ENCODE measurements at regions not wholly inside any gene's neighbourhood (a gene's known extent, or its start where the extent isn't known, plus 50 kb on each side); places are given as distances from the start of the nearest gene placed in this dataset.

GRCh38 chr1:243991650-243992049 is 59.4 kb upstream of the ZBTB18 start:
- no peak for ATAC-seq (ENCODE audit: low read depth)
- CTCF ChIA-PET: no interaction called here
- dilution Hi-C loops (cut with HindIII; ENCODE audit: low sequenced_read_pairs, unreplicated experiment): no loop called here

More at GRCh38 chr1:243991650-243992049, 59.4 kb upstream of the ZBTB18 start:
- Histone ChIP-seq H4K8ac (ENCODE audit: low read depth in 2 of 2, low read length in 2 of 2) (no peak overlapping the region), H2BK5ac (ENCODE audit: low read depth, low read length, poor library complexity, severe bottlenecking) (no peak overlapping the region), H3K4ac (ENCODE audit: low read depth, low read length) (no peak overlapping the region), H3K9me3 (ENCODE audit: control insufficient read depth, insufficient read depth, low read length) (peaks cover 7% of the 10 kb centered on the region), H2AK5ac (ENCODE audit: low read depth, low read length) (no peak overlapping the region), H3K27me3 (ENCODE audit: control insufficient read depth, insufficient read depth, low read length) (peaks cover 10% of the 10 kb centered on the region), H2BK20ac (ENCODE audit: low read depth, low read length) (no peak overlapping the region), H3K4me2 (ENCODE audit: low read depth, low read length) (no peak overlapping the region), H4K91ac (ENCODE audit: insufficient read depth, low read depth, low read length) (no peak overlapping the region), H3K36me3 (ENCODE audit: control insufficient read depth, insufficient read depth, low read length) (no peaks in the 10 kb centered on the region), H3K27ac (ENCODE audit: insufficient read depth, low read length) (no peak overlapping the region), H3K79me1 (ENCODE audit: low read depth in 1 of 2, low read length in 2 of 2) (no peaks in the 10 kb centered on the region), H2AK9ac (replicated peaks; ENCODE audit: low read depth, low read length, poor library complexity) (no peak overlapping the region), H3K9me1 (ENCODE audit: insufficient read depth, low read length) (no peaks in the 10 kb centered on the region), H3K56ac (ENCODE audit: extremely low read depth, insufficient read depth, low read length) (no peak overlapping the region), H2AFZ (replicated peaks; ENCODE audit: low read length, poor library complexity) (no peak overlapping the region), H2BK120ac (ENCODE audit: low read depth, low read length) (no peak overlapping the region), H3K18ac (ENCODE audit: low read depth, low read length) (no peak overlapping the region), H4K5ac (ENCODE audit: low read depth, low read length) (no peak overlapping the region), H3K23ac (ENCODE audit: low read depth, low read length) (no peak overlapping the region), H3K4me1 (ENCODE audit: control insufficient read depth, insufficient read depth, low read length) (no peaks in the 10 kb centered on the region), H3K14ac (replicated peaks; ENCODE audit: low read depth, low read length) (no peak overlapping the region), H2BK15ac (ENCODE audit: low read depth, low read length) (no peak overlapping the region), H4K20me1 (ENCODE audit: insufficient read depth, low read length) (no peaks in the 10 kb centered on the region), H3K4me3 (ENCODE audit: insufficient read depth, low read depth, low read length) (no peak overlapping the region), H3K9ac (ENCODE audit: low read depth, low read length) (no peak overlapping the region)
- no peak for TF ChIP-seq RAD21 (IDR thresholded peaks at IDR 0.05; ENCODE audit: low read length)
- TF ChIP-seq, protein P1, sequence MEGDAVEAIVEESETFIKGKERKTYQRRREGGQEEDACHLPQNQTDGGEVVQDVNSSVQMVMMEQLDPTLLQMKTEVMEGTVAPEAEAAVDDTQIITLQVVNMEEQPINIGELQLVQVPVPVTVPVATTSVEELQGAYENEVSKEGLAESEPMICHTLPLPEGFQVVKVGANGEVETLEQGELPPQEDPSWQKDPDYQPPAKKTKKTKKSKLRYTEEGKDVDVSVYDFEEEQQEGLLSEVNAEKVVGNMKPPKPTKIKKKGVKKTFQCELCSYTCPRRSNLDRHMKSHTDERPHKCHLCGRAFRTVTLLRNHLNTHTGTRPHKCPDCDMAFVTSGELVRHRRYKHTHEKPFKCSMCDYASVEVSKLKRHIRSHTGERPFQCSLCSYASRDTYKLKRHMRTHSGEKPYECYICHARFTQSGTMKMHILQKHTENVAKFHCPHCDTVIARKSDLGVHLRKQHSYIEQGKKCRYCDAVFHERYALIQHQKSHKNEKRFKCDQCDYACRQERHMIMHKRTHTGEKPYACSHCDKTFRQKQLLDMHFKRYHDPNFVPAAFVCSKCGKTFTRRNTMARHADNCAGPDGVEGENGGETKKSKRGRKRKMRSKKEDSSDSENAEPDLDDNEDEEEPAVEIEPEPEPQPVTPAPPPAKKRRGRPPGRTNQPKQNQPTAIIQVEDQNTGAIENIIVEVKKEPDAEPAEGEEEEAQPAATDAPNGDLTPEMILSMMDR (conservative IDR thresholded peaks at IDR 0.05; ENCODE audit: low read depth, low read length): no peak
- no peak for TF ChIP-seq ELK1 (IDR thresholded peaks at IDR 0.05; ENCODE audit: borderline replicate concordance, low read depth, low read length)
- no peak for TF ChIP-seq MXI1 (IDR thresholded peaks at IDR 0.05; ENCODE audit: borderline replicate concordance, low read depth, low read length)
- no peak for TF ChIP-seq CHD1 (IDR thresholded peaks at IDR 0.05; ENCODE audit: low read depth, low read length)
- in situ Hi-C loops (cut with MboI; ENCODE audit: low sequenced_read_pairs) (no loop called here), intact Hi-C loops (cut with micrococcal nuclease) (no loop called here)
- no peak for DNase-seq
- no TSS peak for BruUV-seq (replicated peaks)
- POLR2A ChIA-PET (ENCODE audit: unreplicated experiment): no interaction called here
- no CpG with 5 or more reads among the region's 3 CpGs for WGBS, 2 experiments (ENCODE audit: extremely low coverage in 2 of 2, insufficient read length in 1 of 2)
